ENCODE measurements at regions not wholly inside any gene's neighbourhood (a gene's known extent, or its start where the extent isn't known, plus 50 kb on each side); places are given as distances from the start of the nearest gene placed in this dataset.
"Not testable (repeated sequence)": the region's sequence is repeated elsewhere in the genome, so short reads cannot be mapped to it uniquely, and the experiment has no call there.

GRCh38 chr9:28134446-28134976 is 561.2 kb upstream of the C9orf72 start:
- TF ChIP-seq EZH2 (IDR thresholded peaks at IDR 0.05; ENCODE audit: low read depth) (no peak), CTCF (conservative IDR thresholded peaks at IDR 0.05) (no peak)
- CTCF ChIA-PET: no interaction called here

GRCh38 chr9:28135549-28135948 is 562.3 kb upstream of the C9orf72 start:
- no peak for DNase-seq
- CTCF ChIA-PET: no interaction called here
- BruUV-seq (replicated peaks): no TSS peak

More at GRCh38 chr9:28134446-28134976, 561.2 kb upstream of the C9orf72 start:
- H3K27ac ChIP-seq: no peak overlapping the region
- BruUV-seq (replicated peaks): no TSS peak
- no peaks in the 10 kb centered on the region for H3K27me3 ChIP-seq (ENCODE audit: insufficient read depth, low read depth)
- no peaks in the 10 kb centered on the region for H3K36me3 ChIP-seq (ENCODE audit: low read depth)
- intact Hi-C loops (cut with micrococcal nuclease; ENCODE audit: unreplicated experiment): no loop called here
- H4K20me1 ChIP-seq (ENCODE audit: insufficient read depth): no peaks in the 10 kb centered on the region
- no peaks in the 10 kb centered on the region for H3K9me2 ChIP-seq (ENCODE audit: insufficient read depth)
- H3K4me2 ChIP-seq: no peak overlapping the region
- H3F3A ChIP-seq (ENCODE audit: insufficient read depth, low read depth): no peaks in the 10 kb centered on the region
- POLR2A ChIA-PET (ENCODE audit: unreplicated experiment): no interaction called here
- H3K4me1 ChIP-seq (replicated peaks; ENCODE audit: insufficient read depth): no peaks in the 10 kb centered on the region
- no peak overlapping the region for H3K4me3 ChIP-seq
- no peaks in the 10 kb centered on the region for H3K9me3 ChIP-seq (ENCODE audit: insufficient read depth, low read depth)
- no peak for DNase-seq
- no peak overlapping the region for H2AFZ ChIP-seq
- no peaks in the 10 kb centered on the region for H3K79me2 ChIP-seq (ENCODE audit: low read depth)

GRCh38 chr9:28136113-28136512 is 562.8 kb upstream of the C9orf72 start:
- H3K9me3 ChIP-seq (ENCODE audit: insufficient read depth, low read depth): no peaks in the 10 kb centered on the region
- no peak overlapping the region for H3K4me3 ChIP-seq
- H3F3A ChIP-seq (ENCODE audit: insufficient read depth, low read depth): no peaks in the 10 kb centered on the region
- no peaks in the 10 kb centered on the region for H3K27me3 ChIP-seq (ENCODE audit: insufficient read depth, low read depth)
- no peaks in the 10 kb centered on the region for H4K20me1 ChIP-seq (ENCODE audit: insufficient read depth)
- intact Hi-C loops (cut with micrococcal nuclease; ENCODE audit: unreplicated experiment): no loop called here
- H3K4me1 ChIP-seq (replicated peaks; ENCODE audit: insufficient read depth): no peaks in the 10 kb centered on the region
- no peak overlapping the region for H2AFZ ChIP-seq
- TF ChIP-seq CTCF (conservative IDR thresholded peaks at IDR 0.05) (no peak), EZH2 (IDR thresholded peaks at IDR 0.05; ENCODE audit: low read depth) (no peak)
- ChIA-PET CTCF (no interaction called here), POLR2A (ENCODE audit: unreplicated experiment) (no interaction called here)
- H3K9me2 ChIP-seq (ENCODE audit: insufficient read depth): no peaks in the 10 kb centered on the region
- no peak overlapping the region for H3K27ac ChIP-seq
- DNase-seq: no peak
- no TSS peak for BruUV-seq (replicated peaks)
- no peak overlapping the region for H3K4me2 ChIP-seq
- H3K36me3 ChIP-seq (ENCODE audit: low read depth): no peaks in the 10 kb centered on the region
- no peaks in the 10 kb centered on the region for H3K79me2 ChIP-seq (ENCODE audit: low read depth)

More at GRCh38 chr9:28135549-28135948, 562.3 kb upstream of the C9orf72 start:
- Histone ChIP-seq H3F3A (ENCODE audit: insufficient read depth, low read depth) (no peaks in the 10 kb centered on the region), H2AFZ (no peak overlapping the region), H3K4me3 (no peak overlapping the region), H4K20me1 (ENCODE audit: insufficient read depth) (no peaks in the 10 kb centered on the region), H3K9me2 (ENCODE audit: insufficient read depth) (no peaks in the 10 kb centered on the region), H3K4me1 (replicated peaks; ENCODE audit: insufficient read depth) (no peaks in the 10 kb centered on the region), H3K27ac (no peak overlapping the region), H3K79me2 (ENCODE audit: low read depth) (no peaks in the 10 kb centered on the region), H3K9me3 (ENCODE audit: insufficient read depth, low read depth) (no peaks in the 10 kb centered on the region), H3K4me2 (no peak overlapping the region), H3K36me3 (ENCODE audit: low read depth) (no peaks in the 10 kb centered on the region), H3K27me3 (ENCODE audit: insufficient read depth, low read depth) (no peaks in the 10 kb centered on the region)
- POLR2A ChIA-PET (ENCODE audit: unreplicated experiment): no interaction called here
- intact Hi-C loops (cut with micrococcal nuclease; ENCODE audit: unreplicated experiment): no loop called here
- no peak for TF ChIP-seq EZH2 (IDR thresholded peaks at IDR 0.05; ENCODE audit: low read depth)
- TF ChIP-seq CTCF (conservative IDR thresholded peaks at IDR 0.05): no peak

- H2AFZ ChIP-seq; H3K4me3 ChIP-seq; H3K27me3 ChIP-seq (ENCODE audit: insufficient read depth, low read depth); H3K4me2 ChIP-seq; intact Hi-C loops (cut with micrococcal nuclease; ENCODE audit: unreplicated experiment); H3K9me2 ChIP-seq (ENCODE audit: insufficient read depth); H3F3A ChIP-seq (ENCODE audit: insufficient read depth, low read depth); CTCF ChIA-PET; H3K4me1 ChIP-seq (replicated peaks; ENCODE audit: insufficient read depth); H3K27ac ChIP-seq; POLR2A ChIA-PET (ENCODE audit: unreplicated experiment); H4K20me1 ChIP-seq (ENCODE audit: insufficient read depth); H3K9me3 ChIP-seq (ENCODE audit: insufficient read depth, low read depth); H3K36me3 ChIP-seq (ENCODE audit: low read depth); H3K79me2 ChIP-seq (ENCODE audit: low read depth); BruUV-seq (replicated peaks); DNase-seq: not testable (repeated sequence)
Observed at GRCh38 chr9:28147430-28147829, 574.1 kb upstream of the C9orf72 start.

GRCh38 chr9:28147923-28148597 is 574.8 kb upstream of the C9orf72 start:
- DNase-seq; H2AFZ ChIP-seq; CTCF ChIA-PET; BruUV-seq (replicated peaks); H3K9me3 ChIP-seq (ENCODE audit: insufficient read depth, low read depth); H3K36me3 ChIP-seq (ENCODE audit: low read depth); H3K27ac ChIP-seq; H3F3A ChIP-seq (ENCODE audit: insufficient read depth, low read depth); H4K20me1 ChIP-seq (ENCODE audit: insufficient read depth); H3K27me3 ChIP-seq (ENCODE audit: insufficient read depth, low read depth); intact Hi-C loops (cut with micrococcal nuclease; ENCODE audit: unreplicated experiment); H3K4me2 ChIP-seq; H3K4me3 ChIP-seq; H3K4me1 ChIP-seq (replicated peaks; ENCODE audit: insufficient read depth); H3K79me2 ChIP-seq (ENCODE audit: low read depth); POLR2A ChIA-PET (ENCODE audit: unreplicated experiment); H3K9me2 ChIP-seq (ENCODE audit: insufficient read depth): not testable (repeated sequence)

All from PC-9 (cell line).